ENCODE measurements at regions not wholly inside any gene's neighbourhood (a gene's known extent, or its start where the extent isn't known, plus 50 kb on each side); places are given as distances from the start of the nearest gene placed in this dataset.

DNA sequence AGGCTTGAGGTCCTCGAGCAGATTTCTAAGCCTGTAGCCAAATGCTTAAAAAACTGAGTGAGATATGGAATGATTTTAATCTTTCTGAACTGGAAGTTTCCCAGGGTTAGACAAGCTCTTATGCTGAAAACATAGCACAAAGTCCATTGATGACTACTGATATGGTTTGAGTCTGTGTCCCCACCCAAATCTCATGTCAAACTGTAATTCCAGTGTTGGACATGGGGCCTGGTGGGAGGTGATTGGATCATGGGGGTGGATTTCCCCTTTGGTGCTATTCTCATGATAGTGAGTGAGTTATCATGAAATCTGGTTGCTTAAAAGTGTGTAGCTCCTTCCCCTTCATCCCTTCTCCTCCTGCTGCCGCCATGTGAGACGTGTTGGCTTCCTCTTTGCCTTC is 454.9 kb downstream of the SPRY1 start:
- TF ChIP-seq, protein P1, sequence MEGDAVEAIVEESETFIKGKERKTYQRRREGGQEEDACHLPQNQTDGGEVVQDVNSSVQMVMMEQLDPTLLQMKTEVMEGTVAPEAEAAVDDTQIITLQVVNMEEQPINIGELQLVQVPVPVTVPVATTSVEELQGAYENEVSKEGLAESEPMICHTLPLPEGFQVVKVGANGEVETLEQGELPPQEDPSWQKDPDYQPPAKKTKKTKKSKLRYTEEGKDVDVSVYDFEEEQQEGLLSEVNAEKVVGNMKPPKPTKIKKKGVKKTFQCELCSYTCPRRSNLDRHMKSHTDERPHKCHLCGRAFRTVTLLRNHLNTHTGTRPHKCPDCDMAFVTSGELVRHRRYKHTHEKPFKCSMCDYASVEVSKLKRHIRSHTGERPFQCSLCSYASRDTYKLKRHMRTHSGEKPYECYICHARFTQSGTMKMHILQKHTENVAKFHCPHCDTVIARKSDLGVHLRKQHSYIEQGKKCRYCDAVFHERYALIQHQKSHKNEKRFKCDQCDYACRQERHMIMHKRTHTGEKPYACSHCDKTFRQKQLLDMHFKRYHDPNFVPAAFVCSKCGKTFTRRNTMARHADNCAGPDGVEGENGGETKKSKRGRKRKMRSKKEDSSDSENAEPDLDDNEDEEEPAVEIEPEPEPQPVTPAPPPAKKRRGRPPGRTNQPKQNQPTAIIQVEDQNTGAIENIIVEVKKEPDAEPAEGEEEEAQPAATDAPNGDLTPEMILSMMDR (IDR thresholded peaks at IDR 0.05; ENCODE audit: low read depth, low read length, poor library complexity, severe bottlenecking), result no peak
- no peak for TF ChIP-seq EZH2phosphoT487 (IDR thresholded peaks at IDR 0.05; ENCODE audit: borderline replicate concordance, low read length)

Data from DOHH2 (cell line).